ENCODE measurements at regions not wholly inside any gene's neighbourhood (a gene's known extent, or its start where the extent isn't known, plus 50 kb on each side); places are given as distances from the start of the nearest gene placed in this dataset.

GRCh38 chr12:124469193-124469888 lies 98.1 kb downstream of the NCOR2 start:
- TF ChIP-seq CTCF (conservative IDR thresholded peaks at IDR 0.05; ENCODE audit: low read depth, low read length), result peak; percentile 36
- TF ChIP-seq USF2 (IDR thresholded peaks at IDR 0.05; ENCODE audit: low read depth, low read length), result no peak
- TF ChIP-seq MAFK (IDR thresholded peaks at IDR 0.05; ENCODE audit: low read depth, low read length), result no peak
- TF ChIP-seq ELK1 (IDR thresholded peaks at IDR 0.05; ENCODE audit: borderline replicate concordance, low read depth, low read length), result no peak
- no peak for TF ChIP-seq POLR2A (IDR thresholded peaks at IDR 0.05; ENCODE audit: low read depth, low read length)
- TF ChIP-seq FOS (IDR thresholded peaks at IDR 0.05; ENCODE audit: low read depth, low read length), result no peak
- TF ChIP-seq MAZ (IDR thresholded peaks at IDR 0.05; ENCODE audit: borderline replicate concordance, low read depth, low read length), result no peak
- no peak for TF ChIP-seq CEBPB (IDR thresholded peaks at IDR 0.05; ENCODE audit: low read depth, low read length)
- TF ChIP-seq SMC3 (IDR thresholded peaks at IDR 0.05; ENCODE audit: low read depth, low read length), result peak; percentile 29; the same call in 1 of the 2 replicates
- no peak for TF ChIP-seq BHLHE40 (IDR thresholded peaks at IDR 0.05; ENCODE audit: low read depth, low read length)
- peak; percentile 46 for TF ChIP-seq RAD21 (IDR thresholded peaks at IDR 0.05; ENCODE audit: low read length)
- TF ChIP-seq MXI1 (IDR thresholded peaks at IDR 0.05; ENCODE audit: borderline replicate concordance, low read depth, low read length), result no peak

All from IMR-90 (cell line).